GM12865 (cell line): ENCODE measurements at regions not wholly inside any gene's neighbourhood (a gene's known extent, or its start where the extent isn't known, plus 50 kb on each side); places are given as distances from the start of the nearest gene placed in this dataset.

ENCODE experiments used
- DNase-seq: peaks from one replicate; pipeline ENCODE4 v3.0.0; 2010; ENCODE audit warnings: low read depth
- H3K4me3 ChIP-seq: 2 replicates; pipeline ENCODE4 v1.5.1; 2011; ENCODE audit warnings: mild to moderate bottlenecking, low read depth, low read length, control low read depth
- CTCF ChIP-seq: IDR thresholded peaks from 2 replicates; pipeline ENCODE4 v1.5.1; 2011; ENCODE audit warnings: low read length, control low read depth, low read depth, inconsistent platforms; ENCODE audit not compliant: insufficient read depth; ENCODE audit errors: missing control alignments

- DNase-seq, result no peak
- TF ChIP-seq CTCF, result no peak
- H3K4me3 ChIP-seq, result no peak overlapping the region
These were observed 71.7 kb upstream of the RAD23B start for GRCh38 chr9:107211284-107211923.

GRCh38 chr9:107212613-107213012 is 70.5 kb upstream of the RAD23B start:
- no peak for DNase-seq
- no peak for TF ChIP-seq CTCF
- H3K4me3 ChIP-seq, result no peak overlapping the region

- H3K4me3 ChIP-seq, result no peak overlapping the region
- DNase-seq, result peak; percentile 8
- TF ChIP-seq CTCF, result no peak
These were observed 70.0 kb upstream of the RAD23B start for GRCh38 chr9:107213080-107213479.

GRCh38 chr9:107213561-107214028 is 69.5 kb upstream of the RAD23B start:
- peak; percentile 85 for DNase-seq
- no peak overlapping the region for H3K4me3 ChIP-seq
- TF ChIP-seq CTCF, result no peak

- DNase-seq, result no peak
- TF ChIP-seq CTCF, result no peak
- no peak overlapping the region for H3K4me3 ChIP-seq
These were observed 68.7 kb upstream of the RAD23B start for GRCh38 chr9:107214381-107214780.

- DNase-seq, result no peak
- no peak overlapping the region for H3K4me3 ChIP-seq
- no peak for TF ChIP-seq CTCF
These were observed 68.2 kb upstream of the RAD23B start for GRCh38 chr9:107214915-107215314.

GRCh38 chr9:107215381-107215780 is 67.7 kb upstream of the RAD23B start:
- no peak overlapping the region for H3K4me3 ChIP-seq
- peak; percentile 47 for DNase-seq
- TF ChIP-seq CTCF, result no peak
